GM21526 (cell line): ENCODE measurements at regions not wholly inside any gene's neighbourhood (a gene's known extent, or its start where the extent isn't known, plus 50 kb on each side); places are given as distances from the start of the nearest gene placed in this dataset.

Source experiments
- ATAC-seq: cut with Tn5 transposase; IDR thresholded peaks from one replicate; pipeline ENCODE4 v1.9.1; 2021; ENCODE audit warnings: moderate library complexity; ENCODE audit not compliant: unreplicated experiment, low FRiP score

DNA sequence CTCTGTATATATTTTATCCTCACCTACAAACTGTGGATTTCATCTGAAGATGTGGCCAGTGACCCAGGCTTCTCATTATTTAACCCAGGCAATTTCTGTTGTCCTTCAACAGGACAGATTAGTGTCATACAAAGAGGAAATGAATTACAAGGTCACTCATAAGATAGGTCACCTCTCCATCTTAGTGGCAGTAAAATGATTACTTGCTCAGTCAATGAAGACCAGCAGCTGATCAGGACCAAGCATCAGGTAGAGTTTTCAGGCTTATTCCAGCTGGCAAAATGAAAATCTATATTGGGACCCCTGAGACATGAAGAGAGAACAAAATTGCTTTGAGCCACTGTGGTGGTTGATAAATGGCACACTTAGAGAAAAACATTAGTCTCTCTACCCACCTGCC lies 135.2 kb upstream of the PRDM9 start:
- no peak for ATAC-seq

DNA sequence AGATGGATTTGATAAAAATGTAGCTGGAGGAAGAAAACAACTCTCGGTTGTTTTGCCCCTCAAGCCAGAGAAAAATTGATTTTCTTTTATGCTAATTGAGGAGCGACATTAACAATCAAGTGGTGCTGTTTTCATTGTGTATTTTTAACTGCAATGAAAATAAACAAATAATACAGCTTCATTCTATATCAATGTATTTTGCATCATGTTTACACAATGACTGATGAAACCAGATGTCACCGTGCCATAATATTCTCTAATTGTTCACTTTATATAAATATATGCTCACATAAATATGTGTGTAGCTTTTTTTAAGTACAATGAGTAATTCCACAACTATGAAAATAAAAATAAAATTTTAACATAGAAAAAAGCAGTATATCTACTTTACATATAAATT lies 139.0 kb upstream of the PRDM9 start:
- ATAC-seq, result no peak

- no peak for ATAC-seq
These were observed 139.5 kb upstream of the PRDM9 start for GRCh38 chr5:23367874-23368273.

GRCh38 chr5:23353286-23353685 lies 154.1 kb upstream of the PRDM9 start:
- no peak for ATAC-seq

DNA sequence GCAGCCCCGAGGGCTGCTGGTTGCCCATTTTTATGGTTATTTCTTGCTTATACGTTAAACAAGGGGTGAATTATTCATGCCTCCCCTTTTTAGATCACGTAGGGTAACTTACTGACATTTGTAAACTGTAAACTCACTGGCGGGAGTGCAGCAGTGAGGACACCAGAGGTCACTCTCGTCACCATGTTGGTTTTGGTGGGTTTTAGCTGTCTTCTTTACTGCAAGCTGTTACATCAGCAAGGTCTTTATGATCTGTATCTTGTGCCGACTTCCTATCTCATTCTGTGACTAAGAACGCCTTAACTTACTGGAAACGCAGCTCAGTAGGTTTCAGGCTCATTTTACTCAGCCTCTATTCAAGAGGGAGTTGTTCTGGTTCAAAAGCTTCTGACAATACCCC lies 155.0 kb upstream of the PRDM9 start:
- no peak for ATAC-seq

DNA sequence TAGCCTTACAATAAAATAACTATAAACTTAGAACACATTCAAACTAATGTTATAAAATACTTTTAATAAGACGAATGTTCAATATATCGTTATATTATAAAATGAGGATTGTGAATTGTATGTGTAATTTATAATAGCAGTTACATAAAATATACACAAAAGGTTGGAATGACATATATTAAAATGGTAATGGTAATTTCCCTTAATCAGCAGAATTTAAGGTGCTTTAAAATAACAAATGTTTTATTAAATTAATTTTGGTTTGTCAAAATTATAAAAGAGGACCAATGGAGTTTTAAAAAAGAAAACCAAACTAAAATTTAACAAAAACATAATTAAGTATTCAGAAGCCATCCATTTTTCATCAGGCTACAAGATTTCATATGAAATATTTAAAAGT lies 164.3 kb upstream of the PRDM9 start:
- ATAC-seq, result no peak

DNA sequence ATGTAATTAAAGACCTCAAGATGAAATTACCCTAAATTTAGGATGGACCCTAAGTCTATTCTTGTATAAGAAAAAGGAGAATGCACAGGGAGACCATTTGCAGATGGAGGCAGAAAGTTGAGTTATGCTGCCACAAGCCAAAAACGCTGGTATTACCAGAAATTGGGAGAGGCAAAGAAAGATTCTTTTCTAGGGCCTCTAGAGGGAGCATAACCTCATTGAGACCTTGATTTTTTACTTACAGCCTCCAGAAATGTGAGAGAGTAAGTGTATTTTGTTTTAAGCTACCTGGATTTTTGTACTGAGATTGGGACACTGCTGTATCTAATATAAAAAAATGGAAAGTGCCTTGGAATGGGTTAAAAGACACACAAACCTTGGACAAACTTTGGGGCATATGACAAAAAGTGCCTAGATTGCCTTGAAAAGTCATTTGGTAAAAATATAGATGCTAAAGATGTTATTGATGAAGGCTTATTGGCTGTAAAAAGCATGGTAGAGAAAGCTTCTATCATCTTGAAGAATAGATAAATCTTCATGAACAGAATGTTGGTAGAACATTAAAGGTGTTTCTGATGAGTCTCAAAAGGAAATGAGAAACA lies 174.7 kb upstream of the PRDM9 start:
- ATAC-seq, result no peak

DNA sequence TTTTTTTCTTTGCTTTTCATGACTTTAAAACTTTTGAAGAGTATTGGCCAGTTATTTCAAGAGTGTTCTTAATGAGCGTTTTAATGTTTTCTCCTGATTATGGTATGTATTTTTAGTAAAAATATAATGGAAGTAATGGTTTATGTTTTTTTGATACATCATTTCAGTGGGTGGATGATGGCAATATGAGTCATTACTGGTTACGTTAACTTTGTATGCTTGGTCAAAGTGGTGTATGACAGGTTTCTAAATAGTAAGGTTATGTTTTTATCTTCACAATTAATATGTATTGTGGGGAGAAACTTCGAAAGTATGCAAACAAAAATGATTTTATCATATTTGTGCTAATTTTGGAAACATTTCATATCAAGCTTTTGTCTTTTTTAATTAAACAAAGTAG lies 176.7 kb upstream of the PRDM9 start:
- no peak for ATAC-seq

DNA sequence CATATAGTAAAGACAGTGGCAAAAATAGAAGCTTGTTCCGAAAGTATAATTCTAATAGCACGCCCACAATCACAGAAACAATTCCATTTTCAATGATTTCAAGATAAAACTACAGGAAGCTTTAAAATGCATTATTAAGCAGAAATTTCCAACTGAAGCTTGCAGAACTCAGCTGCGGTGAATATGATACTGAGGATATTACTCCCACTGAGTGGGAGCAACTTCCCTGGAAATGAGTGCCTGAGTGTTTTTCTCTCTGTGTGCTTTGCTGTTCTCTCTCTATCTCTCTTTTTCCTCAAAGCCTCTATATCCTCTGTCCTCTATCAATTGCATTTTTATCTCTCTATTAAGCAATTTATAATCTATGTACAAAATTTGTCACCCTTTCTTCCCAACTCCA lies 187.5 kb upstream of the PRDM9 start:
- no peak for ATAC-seq

GRCh38 chr5:23318960-23319359 lies 188.4 kb upstream of the PRDM9 start:
- no peak for ATAC-seq

DNA sequence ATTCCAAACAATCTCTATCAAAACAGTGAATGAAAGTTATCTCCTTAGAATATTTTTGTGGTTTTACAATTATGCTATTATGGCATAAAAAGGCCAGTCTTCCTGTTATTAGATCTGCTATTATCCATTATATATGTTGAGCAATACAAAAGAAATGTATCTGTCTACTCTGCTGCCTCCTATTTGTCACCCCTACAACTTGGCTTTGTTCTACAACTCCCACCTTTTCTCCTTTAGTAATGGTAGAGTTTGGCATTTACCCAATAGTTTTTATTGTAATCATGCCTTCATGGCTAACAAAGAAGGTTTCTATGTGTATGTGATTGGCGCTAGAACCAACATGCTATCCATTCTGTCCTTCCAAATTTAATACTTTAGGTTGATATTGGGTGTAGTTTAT lies 189.2 kb upstream of the PRDM9 start:
- ATAC-seq, result no peak

GRCh38 chr5:23316060-23316591 lies 191.3 kb upstream of the PRDM9 start:
- no peak for ATAC-seq

DNA sequence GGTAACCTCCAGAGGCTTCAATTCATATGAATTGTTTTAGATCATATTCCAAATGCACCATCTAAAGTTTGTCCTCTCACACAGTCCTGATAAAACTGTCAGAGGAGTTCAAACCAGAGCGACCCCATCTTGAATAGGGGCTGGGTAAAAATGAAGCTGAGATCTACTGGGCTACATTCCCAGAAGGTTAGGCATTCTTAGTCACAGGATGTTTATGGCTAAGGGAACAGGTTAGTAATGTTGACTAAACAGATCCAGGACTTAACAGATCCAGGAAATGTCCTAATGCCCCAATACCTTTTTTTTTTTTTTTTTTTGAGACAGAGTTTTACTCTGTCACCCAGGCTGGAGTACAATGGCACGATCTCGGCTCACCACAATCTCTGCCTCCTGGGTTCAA lies 192.6 kb upstream of the PRDM9 start:
- ATAC-seq, result no peak

GRCh38 chr5:23305055-23305454 lies 202.4 kb upstream of the PRDM9 start:
- no peak for ATAC-seq

GRCh38 chr5:23303836-23304235 lies 203.6 kb upstream of the PRDM9 start:
- no peak for ATAC-seq

GRCh38 chr5:23303435-23303834 lies 204.0 kb upstream of the PRDM9 start:
- no peak for ATAC-seq

- no peak for ATAC-seq
These were observed 205.0 kb upstream of the PRDM9 start for GRCh38 chr5:23302438-23302837.

DNA sequence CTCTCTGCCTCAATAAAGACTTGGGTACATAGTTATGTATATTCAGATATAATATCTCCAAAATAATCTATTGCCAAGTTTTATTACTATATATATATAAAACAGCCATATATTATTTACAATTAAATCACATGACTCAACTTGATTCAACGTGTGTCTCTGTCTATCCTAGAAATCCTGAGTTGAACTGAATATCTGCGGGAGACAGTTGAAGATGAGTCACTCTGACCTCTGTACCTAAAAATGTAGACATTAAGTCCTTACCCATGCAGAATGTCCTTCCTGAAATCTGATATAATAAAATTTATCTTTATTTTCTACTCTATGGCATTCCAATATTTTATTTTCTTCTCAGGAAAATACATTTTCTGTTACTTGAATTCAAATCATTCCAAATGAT lies 218.2 kb upstream of the PRDM9 start:
- no peak for ATAC-seq

DNA sequence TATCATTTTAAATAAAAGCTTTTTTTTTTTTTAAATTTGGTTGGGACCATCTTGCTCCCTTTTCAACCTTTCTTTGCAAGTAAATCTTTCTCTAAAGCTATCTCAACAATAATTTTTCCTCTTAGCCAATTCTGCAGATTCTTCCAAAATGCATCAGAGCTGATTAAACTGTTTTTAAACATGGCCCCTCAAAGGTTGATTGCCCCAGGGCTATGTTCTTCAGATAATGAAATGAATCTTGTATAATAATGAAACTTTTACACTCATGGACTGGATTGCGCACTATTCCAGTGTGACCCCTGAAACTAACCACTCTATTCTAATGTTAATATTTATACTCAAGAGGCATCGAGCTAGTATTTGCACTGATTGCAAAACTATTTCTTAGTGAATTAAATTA lies 222.8 kb upstream of the PRDM9 start:
- no peak for ATAC-seq

GRCh38 chr5:23274171-23274570 lies 233.2 kb upstream of the PRDM9 start:
- ATAC-seq, result no peak

DNA sequence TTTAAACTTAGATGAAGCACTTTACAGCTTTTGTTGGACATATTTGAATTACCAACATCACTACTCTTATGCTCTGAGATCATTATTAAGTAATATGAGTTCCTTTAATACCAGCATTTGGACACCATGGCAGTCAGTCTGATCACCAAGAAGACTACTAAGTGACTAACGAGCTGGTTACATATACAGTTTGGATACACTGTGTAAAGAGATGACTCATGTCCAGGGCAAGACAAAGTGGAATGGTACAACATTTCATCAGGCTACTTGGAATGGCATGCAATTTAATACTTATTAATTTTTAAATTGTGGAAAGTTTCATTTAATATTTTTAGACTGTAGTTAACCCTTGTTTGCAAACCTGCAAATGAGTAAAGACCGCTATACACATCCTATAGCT lies 237.4 kb upstream of the PRDM9 start:
- no peak for ATAC-seq

GRCh38 chr5:23268136-23268535 lies 239.3 kb upstream of the PRDM9 start:
- ATAC-seq, result no peak

- no peak for ATAC-seq
These were observed 246.8 kb upstream of the PRDM9 start for GRCh38 chr5:23260621-23261020.
